ENCODE measurements at regions not wholly inside any gene's neighbourhood (a gene's known extent, or its start where the extent isn't known, plus 50 kb on each side); places are given as distances from the start of the nearest gene placed in this dataset.

DNA sequence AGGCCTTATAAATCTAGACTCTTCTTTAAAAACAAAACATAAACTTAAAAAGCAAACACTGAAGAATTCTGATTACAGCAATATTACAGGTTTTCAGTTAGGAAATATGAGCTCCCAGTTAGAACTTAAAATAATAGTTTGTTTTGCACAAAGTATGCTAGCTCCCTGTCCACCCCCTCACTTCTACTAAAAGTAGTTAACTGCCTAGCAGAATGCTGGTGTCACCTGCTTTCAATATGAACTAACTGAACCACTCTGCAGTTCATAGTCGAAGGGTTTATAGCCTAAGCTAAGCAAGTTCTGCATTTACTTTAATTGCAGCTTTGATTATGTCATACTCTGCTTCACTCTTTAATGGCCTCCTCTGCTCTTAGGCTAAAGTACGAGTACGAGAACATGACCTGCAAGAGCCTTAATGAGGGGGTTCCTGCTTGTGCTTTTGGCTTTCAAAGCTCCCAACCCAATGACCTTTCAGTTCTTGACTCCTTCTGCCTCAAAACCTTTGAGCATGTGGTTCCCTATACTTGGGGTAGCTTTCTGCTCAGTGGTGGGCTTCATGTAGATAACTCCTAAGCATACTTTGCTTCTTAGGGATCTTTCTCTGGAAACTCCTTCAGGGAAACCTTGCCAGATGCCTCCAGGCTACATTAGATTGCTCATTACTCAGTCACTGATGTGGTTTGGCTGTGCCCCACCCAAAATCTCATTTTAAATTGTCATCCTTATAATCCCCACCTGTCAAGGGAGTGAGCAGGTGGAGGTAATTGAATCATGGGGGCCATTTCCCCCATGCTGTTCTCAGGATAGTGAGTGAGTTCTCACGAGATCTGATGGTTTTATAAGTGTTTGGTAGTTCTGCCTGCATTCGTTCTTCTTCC, 278.9 kb upstream of the ARGLU1 start:
- no peaks in the 10 kb centered on the region for H3K27me3 ChIP-seq
- no peak for DNase-seq (ENCODE audit: low spot score in 2 of 2)
- no peaks in the 10 kb centered on the region for H3K4me1 ChIP-seq
- intact Hi-C loops (cut with DNase I; ENCODE audit: low total_unique reads), result no loop called here
- no peaks in the 10 kb centered on the region for H3K36me3 ChIP-seq
- no peak overlapping the region for H3K27ac ChIP-seq
- no peak overlapping the region for H3K4me3 ChIP-seq
- no peaks in the 10 kb centered on the region for H3K9me3 ChIP-seq
- TF ChIP-seq, protein P1, sequence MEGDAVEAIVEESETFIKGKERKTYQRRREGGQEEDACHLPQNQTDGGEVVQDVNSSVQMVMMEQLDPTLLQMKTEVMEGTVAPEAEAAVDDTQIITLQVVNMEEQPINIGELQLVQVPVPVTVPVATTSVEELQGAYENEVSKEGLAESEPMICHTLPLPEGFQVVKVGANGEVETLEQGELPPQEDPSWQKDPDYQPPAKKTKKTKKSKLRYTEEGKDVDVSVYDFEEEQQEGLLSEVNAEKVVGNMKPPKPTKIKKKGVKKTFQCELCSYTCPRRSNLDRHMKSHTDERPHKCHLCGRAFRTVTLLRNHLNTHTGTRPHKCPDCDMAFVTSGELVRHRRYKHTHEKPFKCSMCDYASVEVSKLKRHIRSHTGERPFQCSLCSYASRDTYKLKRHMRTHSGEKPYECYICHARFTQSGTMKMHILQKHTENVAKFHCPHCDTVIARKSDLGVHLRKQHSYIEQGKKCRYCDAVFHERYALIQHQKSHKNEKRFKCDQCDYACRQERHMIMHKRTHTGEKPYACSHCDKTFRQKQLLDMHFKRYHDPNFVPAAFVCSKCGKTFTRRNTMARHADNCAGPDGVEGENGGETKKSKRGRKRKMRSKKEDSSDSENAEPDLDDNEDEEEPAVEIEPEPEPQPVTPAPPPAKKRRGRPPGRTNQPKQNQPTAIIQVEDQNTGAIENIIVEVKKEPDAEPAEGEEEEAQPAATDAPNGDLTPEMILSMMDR (IDR thresholded peaks at IDR 0.05), result no peak

DNA sequence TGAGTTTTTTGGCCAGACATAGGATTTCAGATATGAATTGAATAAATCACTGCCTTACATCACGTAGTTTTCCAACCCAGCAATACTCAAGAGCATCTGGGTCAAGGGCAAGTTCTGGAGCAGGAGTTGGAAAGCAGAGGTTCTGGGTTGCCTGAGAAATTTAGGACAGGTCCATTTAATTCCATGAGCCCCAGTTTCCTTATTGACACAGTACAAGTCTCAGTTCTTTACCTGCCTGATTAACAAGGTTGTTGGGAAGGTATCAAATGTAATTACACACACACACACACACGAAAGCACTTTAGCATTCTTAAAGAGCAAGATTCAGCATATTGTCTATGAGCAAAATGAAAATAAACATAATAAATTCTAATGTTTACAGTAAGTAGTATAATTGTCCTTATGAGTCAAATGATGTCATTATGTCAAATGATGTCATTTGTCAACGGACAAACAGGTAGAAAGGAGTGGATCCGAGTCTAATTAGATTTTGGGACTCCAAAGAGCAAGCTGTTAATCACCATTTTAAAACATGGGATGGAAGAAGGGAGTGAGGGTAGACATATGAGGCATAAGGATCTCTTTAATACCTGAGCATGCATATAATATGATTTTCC, 268.4 kb upstream of the ARGLU1 start:
- Histone ChIP-seq H3K27me3 (no peaks in the 10 kb centered on the region), H3K36me3 (no peaks in the 10 kb centered on the region), H3K4me3 (no peak overlapping the region), H3K4me1 (no peaks in the 10 kb centered on the region), H3K27ac (no peak overlapping the region), H3K9me3 (no peaks in the 10 kb centered on the region)
- TF ChIP-seq POLR2A (IDR thresholded peaks at IDR 0.05) (no peak), POLR2AphosphoS5 (IDR thresholded peaks at IDR 0.05) (no peak)
- TF ChIP-seq, protein P1 (IDR thresholded peaks at IDR 0.05), result no peak
- no peak for DNase-seq (ENCODE audit: low spot score in 2 of 2)
- intact Hi-C loops (cut with DNase I; ENCODE audit: low total_unique reads), result no loop called here

DNA sequence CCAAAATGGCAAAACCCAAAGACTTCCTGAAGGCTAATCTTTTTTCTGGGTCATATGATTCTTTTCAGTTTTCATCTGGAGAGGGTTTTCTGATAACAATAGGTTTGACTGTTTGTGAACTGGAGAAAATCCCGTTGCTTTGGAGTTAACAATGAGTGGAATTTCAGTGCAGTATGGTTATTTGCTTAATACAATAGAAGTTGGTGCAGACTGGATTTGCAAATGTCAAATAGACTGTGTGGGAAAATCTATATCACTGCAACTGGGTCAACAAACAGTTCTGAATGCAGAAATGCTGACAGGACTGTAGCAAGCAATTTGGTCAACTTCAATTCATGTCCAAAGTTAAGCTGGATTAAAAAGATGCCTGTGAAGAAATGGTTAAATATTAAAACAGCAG, 267.5 kb upstream of the ARGLU1 start:
- H3K9me3 ChIP-seq, result no peaks in the 10 kb centered on the region
- intact Hi-C loops (cut with DNase I; ENCODE audit: low total_unique reads), result no loop called here
- no peaks in the 10 kb centered on the region for H3K4me1 ChIP-seq

DNA sequence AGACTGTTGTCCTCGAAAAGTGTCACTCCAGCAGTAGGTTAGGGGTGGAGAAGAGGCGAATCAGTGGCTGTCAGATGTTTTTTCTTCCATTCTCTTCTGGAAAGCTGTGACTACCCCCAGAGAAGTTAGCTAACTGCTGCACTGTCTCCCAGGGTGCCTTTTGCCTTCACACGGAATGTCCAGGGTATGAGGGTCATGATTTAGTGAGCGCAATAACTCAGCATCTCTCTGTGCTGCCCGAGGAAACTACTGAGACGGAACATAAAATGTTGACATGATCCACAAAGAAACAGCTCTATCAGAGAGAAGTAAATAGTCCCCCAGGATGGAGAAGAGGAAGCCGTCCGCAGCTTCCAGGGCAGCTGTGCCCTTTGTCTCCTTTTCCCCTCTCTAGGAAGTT, 254.0 kb upstream of the ARGLU1 start:
- peaks cover 0 to 7% of the 10 kb centered on the region in 2 donors for H3K9me3 ChIP-seq
- H3K27me3 ChIP-seq, result no peaks in the 10 kb centered on the region
- intact Hi-C loops (cut with DNase I; ENCODE audit: low total_unique reads), result no loop called here
- H3K27ac ChIP-seq, result no peak overlapping the region
- no peaks in the 10 kb centered on the region for H3K36me3 ChIP-seq
- no peak overlapping the region for H3K4me3 ChIP-seq
- DNase-seq (ENCODE audit: low spot score in 2 of 2), result no peak
- TF ChIP-seq, protein P1 (IDR thresholded peaks at IDR 0.05), result no peak
- TF ChIP-seq POLR2A (IDR thresholded peaks at IDR 0.05), result no peak
- no peak for TF ChIP-seq POLR2AphosphoS5 (IDR thresholded peaks at IDR 0.05)
- no peaks in the 10 kb centered on the region for H3K4me1 ChIP-seq

More for the DNA sequence above, 267.5 kb upstream of the ARGLU1 start:
- Histone ChIP-seq H3K4me3 (no peak overlapping the region), H3K36me3 (no peaks in the 10 kb centered on the region), H3K27ac (no peak overlapping the region), H3K27me3 (no peaks in the 10 kb centered on the region)
- TF ChIP-seq POLR2AphosphoS5 (IDR thresholded peaks at IDR 0.05), result no peak
- TF ChIP-seq POLR2A (IDR thresholded peaks at IDR 0.05), result no peak
- TF ChIP-seq, protein P1 (IDR thresholded peaks at IDR 0.05), result no peak
- DNase-seq (ENCODE audit: low spot score in 2 of 2), result no peak

Measured in breast epithelium (tissue), 4 donors.